ENCODE measurements at regions not wholly inside any gene's neighbourhood (a gene's known extent, or its start where the extent isn't known, plus 50 kb on each side); places are given as distances from the start of the nearest gene placed in this dataset.

GRCh38 chr16:80002261-80002660, 401.7 kb upstream of the MAF start:
- TF ChIP-seq, protein P1, sequence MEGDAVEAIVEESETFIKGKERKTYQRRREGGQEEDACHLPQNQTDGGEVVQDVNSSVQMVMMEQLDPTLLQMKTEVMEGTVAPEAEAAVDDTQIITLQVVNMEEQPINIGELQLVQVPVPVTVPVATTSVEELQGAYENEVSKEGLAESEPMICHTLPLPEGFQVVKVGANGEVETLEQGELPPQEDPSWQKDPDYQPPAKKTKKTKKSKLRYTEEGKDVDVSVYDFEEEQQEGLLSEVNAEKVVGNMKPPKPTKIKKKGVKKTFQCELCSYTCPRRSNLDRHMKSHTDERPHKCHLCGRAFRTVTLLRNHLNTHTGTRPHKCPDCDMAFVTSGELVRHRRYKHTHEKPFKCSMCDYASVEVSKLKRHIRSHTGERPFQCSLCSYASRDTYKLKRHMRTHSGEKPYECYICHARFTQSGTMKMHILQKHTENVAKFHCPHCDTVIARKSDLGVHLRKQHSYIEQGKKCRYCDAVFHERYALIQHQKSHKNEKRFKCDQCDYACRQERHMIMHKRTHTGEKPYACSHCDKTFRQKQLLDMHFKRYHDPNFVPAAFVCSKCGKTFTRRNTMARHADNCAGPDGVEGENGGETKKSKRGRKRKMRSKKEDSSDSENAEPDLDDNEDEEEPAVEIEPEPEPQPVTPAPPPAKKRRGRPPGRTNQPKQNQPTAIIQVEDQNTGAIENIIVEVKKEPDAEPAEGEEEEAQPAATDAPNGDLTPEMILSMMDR (IDR thresholded peaks at IDR 0.05) = no peak
- no peak overlapping the region for H3K27ac ChIP-seq
- H3K9me3 ChIP-seq = no peaks in the 10 kb centered on the region
- no peaks in the 10 kb centered on the region for H3K27me3 ChIP-seq
- peaks cover 0 to 7% (median 0%) of the 10 kb centered on the region in 4 donors for H3K4me1 ChIP-seq
- H3K36me3 ChIP-seq = no peaks in the 10 kb centered on the region
- no peak overlapping the region for H3K4me3 ChIP-seq
- no peak for DNase-seq
- intact Hi-C loops (cut with DNase I; ENCODE audit: low total_unique reads) = no loop called here

DNA sequence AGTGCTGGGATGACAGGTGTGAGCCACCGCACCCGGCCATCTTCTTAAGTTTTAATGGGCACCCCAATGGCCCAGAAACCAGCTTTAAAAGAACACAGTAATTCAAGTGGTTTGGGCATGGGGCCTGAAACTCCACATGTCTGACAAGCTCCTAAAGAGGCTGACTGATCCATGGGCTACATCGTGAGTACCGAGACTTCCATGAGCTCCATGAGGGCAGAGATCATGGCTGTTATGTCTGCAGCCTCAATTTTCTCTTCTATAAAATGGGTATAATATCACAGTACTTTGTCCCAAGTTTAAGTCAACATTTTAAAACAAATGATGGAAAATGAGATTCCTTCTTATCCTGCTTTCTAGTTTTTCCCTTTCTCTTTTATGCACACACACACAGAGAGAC, 397.6 kb upstream of the MAF start:
- Histone ChIP-seq H3K36me3 (no peaks in the 10 kb centered on the region), H3K4me3 (no peak overlapping the region), H3K4me1 (peaks cover 0 to 15% (median 0%) of the 10 kb centered on the region in 4 donors), H3K9me3 (no peaks in the 10 kb centered on the region), H3K27ac (no peak overlapping the region), H3K27me3 (no peaks in the 10 kb centered on the region)
- DNase-seq = no peak
- intact Hi-C loops (cut with DNase I; ENCODE audit: low total_unique reads) = no loop called here
- TF ChIP-seq, protein P1 (IDR thresholded peaks at IDR 0.05) = no peak

DNA sequence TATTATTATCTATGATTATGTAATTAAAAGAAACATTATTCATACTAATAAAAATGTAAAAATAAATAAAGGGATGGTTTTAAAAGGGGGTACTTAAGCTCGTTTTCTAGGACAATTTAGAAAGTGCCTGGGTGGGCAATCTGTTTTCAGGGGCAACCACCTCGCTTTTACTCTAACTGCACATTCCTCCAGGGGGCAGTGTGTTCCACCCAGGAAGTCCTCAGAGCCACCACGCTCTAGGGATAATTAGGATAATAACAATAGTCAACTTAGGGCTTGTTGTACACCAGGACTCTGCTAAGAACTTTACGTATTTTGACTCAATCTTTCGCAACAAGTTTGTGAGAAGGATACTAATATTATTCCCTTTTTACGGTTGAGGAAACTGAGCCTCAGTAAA, 396.7 kb upstream of the MAF start:
- intact Hi-C loops (cut with DNase I; ENCODE audit: low total_unique reads) = no loop called here
- no peaks in the 10 kb centered on the region for H3K27me3 ChIP-seq
- H3K4me3 ChIP-seq = no peak overlapping the region
- H3K27ac ChIP-seq = no peak overlapping the region
- H3K9me3 ChIP-seq = no peaks in the 10 kb centered on the region
- no peaks in the 10 kb centered on the region for H3K36me3 ChIP-seq
- peaks cover 0 to 15% (median 0%) of the 10 kb centered on the region in 4 donors for H3K4me1 ChIP-seq
- no peak for DNase-seq
- TF ChIP-seq, protein P1 (IDR thresholded peaks at IDR 0.05) = no peak

DNA sequence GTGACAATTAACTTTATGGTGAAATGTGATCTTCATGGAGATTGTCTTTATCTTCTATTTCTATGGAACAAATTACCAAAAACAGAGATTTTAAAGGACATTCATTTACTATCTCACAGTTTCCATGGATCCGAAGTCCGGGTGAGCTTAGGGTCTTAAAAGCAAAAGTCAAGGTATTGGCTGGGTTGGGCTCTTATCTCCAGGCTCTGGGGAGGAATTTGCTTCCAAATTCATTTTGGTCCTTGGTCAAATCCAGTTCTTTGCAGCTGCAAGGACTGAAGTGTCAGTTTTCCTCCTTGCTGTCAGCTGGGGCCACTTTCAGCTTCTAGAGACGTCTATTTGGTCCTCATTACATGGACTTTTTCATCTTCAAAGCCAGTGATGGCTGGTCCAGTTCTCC, 395.8 kb upstream of the MAF start:
- intact Hi-C loops (cut with DNase I; ENCODE audit: low total_unique reads) = no loop called here
- H3K9me3 ChIP-seq = no peaks in the 10 kb centered on the region
- H3K4me3 ChIP-seq = no peak overlapping the region
- H3K36me3 ChIP-seq = no peaks in the 10 kb centered on the region
- peaks cover 0 to 15% (median 0%) of the 10 kb centered on the region in 4 donors for H3K4me1 ChIP-seq
- H3K27me3 ChIP-seq = no peaks in the 10 kb centered on the region
- no peak overlapping the region for H3K27ac ChIP-seq
- TF ChIP-seq, protein P1 (IDR thresholded peaks at IDR 0.05) = no peak
- no peak for DNase-seq

DNA sequence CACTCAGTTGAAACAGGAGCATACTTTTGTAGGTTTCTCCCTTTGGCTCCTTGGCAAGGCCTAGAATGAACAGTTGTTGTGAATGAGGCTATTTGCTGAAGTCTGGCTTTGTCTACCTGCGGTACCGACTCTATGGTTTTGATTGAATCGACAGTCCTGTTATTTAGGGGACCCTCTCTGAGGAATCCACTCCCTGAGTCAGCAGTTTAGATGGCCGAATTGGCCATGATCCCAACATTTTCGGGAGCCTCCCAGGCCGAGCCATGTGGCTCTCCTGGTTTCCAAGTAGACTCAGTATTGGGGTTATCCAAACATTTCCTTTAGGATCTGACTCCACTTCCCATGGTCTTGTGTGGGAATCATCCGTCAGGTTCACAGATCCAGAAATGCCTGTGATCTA, 394.8 kb upstream of the MAF start:
- peaks cover 0 to 15% (median 0%) of the 10 kb centered on the region in 4 donors for H3K4me1 ChIP-seq
- no peak for DNase-seq
- no peak overlapping the region for H3K27ac ChIP-seq
- TF ChIP-seq, protein P1 (IDR thresholded peaks at IDR 0.05) = no peak
- no peaks in the 10 kb centered on the region for H3K9me3 ChIP-seq
- intact Hi-C loops (cut with DNase I; ENCODE audit: low total_unique reads) = no loop called here
- H3K27me3 ChIP-seq = no peaks in the 10 kb centered on the region
- no peak overlapping the region for H3K4me3 ChIP-seq
- H3K36me3 ChIP-seq = no peaks in the 10 kb centered on the region

DNA sequence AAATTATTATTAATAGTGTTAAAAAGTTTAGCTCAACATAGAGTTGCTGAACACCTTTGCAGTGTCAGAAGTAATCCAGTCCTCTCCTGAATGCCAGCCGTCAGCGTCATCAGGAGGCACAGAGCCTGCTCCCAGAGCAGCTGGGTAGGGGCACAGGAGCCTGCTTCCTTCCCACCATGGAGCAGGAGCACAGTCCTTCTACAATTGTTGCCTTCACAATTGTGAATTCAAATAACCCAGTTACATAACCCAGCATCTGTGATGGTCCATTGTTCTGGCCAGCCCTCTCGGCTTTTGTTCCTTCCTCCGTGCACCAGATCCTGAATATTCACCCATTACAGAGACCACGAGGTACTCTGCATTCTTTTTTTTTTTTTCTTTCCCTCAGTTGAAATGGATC, 393.9 kb upstream of the MAF start:
- no peak overlapping the region for H3K27ac ChIP-seq
- no peaks in the 10 kb centered on the region for H3K27me3 ChIP-seq
- no peak for DNase-seq
- no peaks in the 10 kb centered on the region for H3K36me3 ChIP-seq
- no peak overlapping the region for H3K4me3 ChIP-seq
- H3K4me1 ChIP-seq = peaks cover 0 to 15% (median 0%) of the 10 kb centered on the region in 4 donors
- H3K9me3 ChIP-seq = no peaks in the 10 kb centered on the region
- intact Hi-C loops (cut with DNase I; ENCODE audit: low total_unique reads) = no loop called here
- TF ChIP-seq, protein P1 (IDR thresholded peaks at IDR 0.05) = no peak
